Neural crest cell (in vitro differentiated cells): ENCODE measurements at regions not wholly inside any gene's neighbourhood (a gene's known extent, or its start where the extent isn't known, plus 50 kb on each side); places are given as distances from the start of the nearest gene placed in this dataset.
"Not testable (repeated sequence)": the region's sequence is repeated elsewhere in the genome, so short reads cannot be mapped to it uniquely, and the experiment has no call there.

ENCODE experiments used
- DNase-seq: peaks from one replicate; pipeline ENCODE4 v3.0.0; 2021; ENCODE audit warnings: low read depth, mixed read lengths, low spot score
- H3K27ac Mint-ChIP-seq: one replicate; pipeline ENCODE4 v1.8.0; 2021; ENCODE audit warnings: mild to moderate bottlenecking, mixed read lengths; ENCODE audit not compliant: unreplicated experiment
- H3K27me3 Mint-ChIP-seq: 2 replicates; pipeline ENCODE4 v1.8.0; 2021; ENCODE audit warnings: low read depth, mild to moderate bottlenecking, mixed read lengths
- H3K36me3 Mint-ChIP-seq: 2 replicates; pipeline ENCODE4 v1.8.0; 2021; ENCODE audit warnings: low read depth, mild to moderate bottlenecking, mixed read lengths
- H3K4me1 Mint-ChIP-seq: 2 replicates; pipeline ENCODE4 v1.8.0; 2021; ENCODE audit warnings: mixed read lengths
- H3K4me3 Mint-ChIP-seq: one replicate; pipeline ENCODE4 v1.8.0; 2021; ENCODE audit warnings: mild to moderate bottlenecking, mixed read lengths
- H3K9me3 Mint-ChIP-seq: 2 replicates; pipeline ENCODE4 v1.8.0; 2021; ENCODE audit warnings: mixed read lengths
- CTCF ChIP-seq: fragments of 200-600 bp; sonication (generic); conservative IDR thresholded peaks from 2 replicates; pipeline ENCODE4 v1.5.0; 2021; ENCODE audit warnings: antibody characterized with exemption, mild to moderate bottlenecking

- Mint-ChIP-seq H3K36me3 (no peaks in the 10 kb centered on the region), H3K27ac (no peak overlapping the region), H3K4me1 (no peaks in the 10 kb centered on the region), H3K9me3 (peaks cover 4% of the 10 kb centered on the region), H3K4me3 (no peak overlapping the region), H3K27me3 (peaks cover 3% of the 10 kb centered on the region)
- DNase-seq: no peak
- TF ChIP-seq CTCF: no peak
Measured at GRCh38 chr3:4197670-4198069, 105.5 kb upstream of the SETMAR start.

- peaks cover 4% of the 10 kb centered on the region for H3K9me3 Mint-ChIP-seq
- no peak overlapping the region for H3K27ac Mint-ChIP-seq
- H3K36me3 Mint-ChIP-seq: no peaks in the 10 kb centered on the region
- no peak overlapping the region for H3K4me3 Mint-ChIP-seq
- peaks cover 3% of the 10 kb centered on the region for H3K27me3 Mint-ChIP-seq
- TF ChIP-seq CTCF: no peak
- DNase-seq: no peak
- H3K4me1 Mint-ChIP-seq: no peaks in the 10 kb centered on the region
Measured at GRCh38 chr3:4198491-4198890, 104.7 kb upstream of the SETMAR start.

DNA sequence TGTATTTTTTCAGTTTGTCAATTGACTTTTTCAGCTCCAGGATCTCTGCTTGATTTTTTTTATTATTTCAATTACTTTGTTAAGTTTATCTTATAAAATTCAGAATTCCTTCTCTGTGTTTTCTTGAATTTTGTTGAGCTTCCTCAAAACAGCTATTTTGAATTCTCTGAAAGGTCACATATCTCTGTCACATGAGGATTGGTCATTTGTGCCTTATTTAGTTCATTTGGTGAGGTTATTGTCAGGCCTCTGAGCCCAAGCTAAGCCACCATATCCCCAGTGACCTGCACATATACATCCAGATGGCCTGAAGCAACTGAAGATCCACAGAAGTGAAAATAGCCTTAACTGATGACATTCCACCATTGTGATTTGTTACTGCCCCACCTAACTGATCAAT is 98.4 kb upstream of the SETMAR start:
- not testable (repeated sequence) for H3K9me3 Mint-ChIP-seq, H3K27ac Mint-ChIP-seq, H3K4me3 Mint-ChIP-seq, H3K27me3 Mint-ChIP-seq, DNase-seq, H3K4me1 Mint-ChIP-seq, H3K36me3 Mint-ChIP-seq

GRCh38 chr3:4207672-4208071 is 95.5 kb upstream of the SETMAR start:
- no peak for DNase-seq
- no peak overlapping the region for H3K27ac Mint-ChIP-seq
- peaks cover 3% of the 10 kb centered on the region for H3K9me3 Mint-ChIP-seq
- no peak overlapping the region for H3K4me3 Mint-ChIP-seq
- peaks cover 2% of the 10 kb centered on the region for H3K36me3 Mint-ChIP-seq
- no peaks in the 10 kb centered on the region for H3K27me3 Mint-ChIP-seq
- H3K4me1 Mint-ChIP-seq: no peaks in the 10 kb centered on the region
- TF ChIP-seq CTCF: no peak

GRCh38 chr3:4208556-4208955 is 94.6 kb upstream of the SETMAR start:
- H3K9me3 Mint-ChIP-seq: peaks cover 3% of the 10 kb centered on the region
- H3K36me3 Mint-ChIP-seq: peaks cover 5% of the 10 kb centered on the region
- no peak overlapping the region for H3K4me3 Mint-ChIP-seq
- no peak for DNase-seq
- H3K27ac Mint-ChIP-seq: no peak overlapping the region
- no peaks in the 10 kb centered on the region for H3K4me1 Mint-ChIP-seq
- H3K27me3 Mint-ChIP-seq: no peaks in the 10 kb centered on the region
- TF ChIP-seq CTCF: no peak

GRCh38 chr3:4211610-4212009 is 91.6 kb upstream of the SETMAR start:
- no peak for TF ChIP-seq CTCF
- H3K27ac Mint-ChIP-seq: no peak overlapping the region
- H3K4me3 Mint-ChIP-seq: no peak overlapping the region
- H3K27me3 Mint-ChIP-seq: no peaks in the 10 kb centered on the region
- DNase-seq: no peak
- H3K4me1 Mint-ChIP-seq: no peaks in the 10 kb centered on the region
- peaks cover 2% of the 10 kb centered on the region for H3K9me3 Mint-ChIP-seq
- peaks cover 5% of the 10 kb centered on the region for H3K36me3 Mint-ChIP-seq

GRCh38 chr3:4213420-4213819 is 89.7 kb upstream of the SETMAR start:
- not testable (repeated sequence) for DNase-seq, H3K36me3 Mint-ChIP-seq, H3K4me3 Mint-ChIP-seq, H3K9me3 Mint-ChIP-seq, H3K27me3 Mint-ChIP-seq, H3K27ac Mint-ChIP-seq, H3K4me1 Mint-ChIP-seq

DNA sequence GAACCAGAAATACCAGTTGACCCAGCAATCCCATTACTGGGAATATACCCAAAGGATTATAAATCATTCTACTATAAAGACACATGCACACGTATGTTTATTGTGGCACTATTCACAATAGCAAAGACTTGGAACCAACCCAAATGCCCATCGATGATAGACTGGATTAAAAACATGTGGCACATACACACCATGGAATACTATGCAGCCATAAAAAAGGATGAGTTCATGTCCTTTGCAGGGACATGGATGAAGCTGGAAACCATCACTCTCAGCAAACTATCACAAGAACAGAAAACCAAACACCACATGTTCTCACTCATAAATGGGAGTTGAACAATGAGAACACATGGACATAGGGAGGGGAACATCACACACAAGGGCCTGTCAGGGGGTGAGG is 86.2 kb upstream of the SETMAR start:
- not testable (repeated sequence) for H3K9me3 Mint-ChIP-seq, H3K4me1 Mint-ChIP-seq, H3K4me3 Mint-ChIP-seq, DNase-seq, H3K27me3 Mint-ChIP-seq, H3K36me3 Mint-ChIP-seq, H3K27ac Mint-ChIP-seq
